Activated CD4-positive, alpha-beta T cell treated with anti-CD3 and anti-CD28 coated beads, Interleukin-2, amount 50 U/mL, for 4 hours (primary cell): ENCODE measurements at regions not wholly inside any gene's neighbourhood (a gene's known extent, or its start where the extent isn't known, plus 50 kb on each side); places are given as distances from the start of the nearest gene placed in this dataset.
"Not testable (repeated sequence)": the region's sequence is repeated elsewhere in the genome, so short reads cannot be mapped to it uniquely, and the experiment has no call there.

ENCODE experiments used
- DNase-seq, 2 experiments: peaks; one replicate each; pipeline ENCODE4 v3.0.0-alpha.2; 2020

DNA sequence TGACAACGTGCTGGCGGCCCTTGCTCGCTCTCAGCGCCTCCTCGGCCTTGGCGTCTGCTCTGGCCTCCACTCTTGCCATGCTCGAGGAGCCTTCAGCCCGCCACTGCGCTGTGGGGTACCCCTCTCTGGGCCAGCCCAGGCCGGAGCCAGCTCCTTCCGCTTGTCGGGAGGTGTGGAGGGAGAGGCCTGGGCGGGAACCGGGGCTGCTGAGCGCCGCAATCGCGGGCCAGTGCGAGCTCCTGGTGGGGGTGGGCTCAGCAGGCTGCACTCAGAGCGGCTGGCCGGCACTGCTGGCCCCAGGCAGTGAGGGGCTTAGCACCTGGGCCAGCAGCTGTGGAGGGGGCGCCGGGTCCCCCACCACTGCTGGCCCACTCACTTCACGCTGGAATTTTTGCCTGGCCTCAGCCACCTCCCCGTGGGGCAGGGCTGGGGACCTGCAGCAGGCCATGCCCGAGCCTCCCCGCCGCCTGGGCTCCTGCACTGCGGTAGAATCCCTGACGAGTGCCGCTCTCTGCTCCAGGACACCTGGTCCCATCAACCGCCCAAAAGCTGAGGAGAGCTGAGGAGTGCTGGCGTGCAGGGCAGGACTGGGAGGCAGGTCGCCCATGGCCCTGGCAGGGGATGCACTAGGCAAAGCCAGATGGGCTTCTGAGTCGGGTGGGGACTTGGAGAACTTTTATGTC, 372.2 kb upstream of the NRG3 start:
- DNase-seq = no peak

DNA sequence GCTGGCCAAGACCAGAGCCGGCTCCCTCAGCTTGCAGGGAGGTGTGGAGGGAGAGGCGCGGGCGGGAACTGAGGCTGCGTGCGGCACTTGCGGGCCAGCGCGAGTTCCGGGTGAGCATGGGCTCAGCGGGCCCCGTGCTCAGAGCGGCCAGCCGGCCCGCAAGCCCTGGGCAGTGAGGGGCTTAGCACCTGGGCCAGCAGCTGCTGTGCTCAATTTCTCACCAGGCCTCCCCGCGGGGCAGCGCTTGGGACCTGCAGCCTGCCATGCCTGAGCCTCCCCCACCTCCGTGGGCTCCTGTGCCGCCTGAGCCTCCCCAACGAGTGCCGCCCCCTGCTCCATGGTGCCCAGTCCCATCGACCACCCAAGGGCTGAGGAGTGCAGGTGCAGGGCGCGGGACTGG, 369.2 kb upstream of the NRG3 start:
- not testable (repeated sequence) for DNase-seq

DNA sequence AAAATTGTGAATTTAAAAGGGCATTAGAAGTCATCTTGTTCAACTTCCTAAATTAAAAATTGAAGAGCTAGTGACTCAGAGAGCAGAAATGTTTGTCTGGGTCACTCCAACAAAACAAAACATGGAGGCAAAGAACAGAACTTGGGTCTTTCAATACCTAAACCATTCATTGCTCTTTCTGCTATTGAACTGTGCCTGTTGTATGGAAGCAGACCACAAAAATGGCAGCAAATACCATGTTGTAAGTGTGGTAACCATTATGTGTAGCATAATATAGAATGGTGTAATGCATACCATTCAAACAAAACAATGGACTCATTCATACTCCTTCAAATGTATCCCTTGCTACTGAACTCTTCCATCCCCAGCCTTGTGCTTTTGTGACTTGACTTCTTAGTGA, 360.2 kb upstream of the NRG3 start:
- no peak for DNase-seq

DNA sequence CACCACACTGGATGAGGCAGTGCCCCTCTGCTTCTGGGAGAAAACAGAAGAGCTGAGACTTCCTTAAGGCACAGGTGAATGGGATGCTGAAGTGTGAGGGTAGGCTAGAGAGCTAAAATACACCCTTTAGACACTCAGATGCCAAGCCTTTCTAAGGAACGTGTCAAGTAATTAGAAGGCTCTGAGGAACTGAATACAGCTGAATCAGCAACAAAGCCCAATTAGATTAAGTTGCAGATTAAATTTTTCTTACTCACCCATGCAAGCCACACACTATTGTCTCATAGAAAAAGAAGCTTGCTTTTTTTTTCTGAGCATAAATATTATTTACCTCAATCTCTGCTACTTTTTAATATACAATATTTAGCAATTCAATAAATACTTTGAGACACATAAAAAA, 354.3 kb upstream of the NRG3 start:
- DNase-seq = no peak

DNA sequence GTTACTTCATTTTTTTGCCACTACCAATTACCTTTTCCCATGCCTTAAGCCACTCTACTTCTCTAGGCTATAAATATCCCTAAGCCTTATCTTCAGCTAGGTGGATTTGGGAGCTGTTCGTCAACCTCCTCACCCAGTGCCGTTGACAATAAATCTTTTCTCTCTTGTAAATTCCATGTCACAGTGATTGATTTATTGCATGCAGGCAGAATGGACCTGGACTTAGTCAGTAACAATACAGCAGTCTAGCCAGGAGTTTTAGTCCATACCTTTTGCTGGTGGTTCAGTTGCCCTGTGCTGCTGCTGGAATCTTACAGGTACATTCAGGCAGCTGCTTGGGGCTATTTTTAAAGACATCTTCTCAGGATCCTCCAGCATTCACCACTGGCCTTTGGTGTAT, 350.5 kb upstream of the NRG3 start:
- no peak for DNase-seq

DNA sequence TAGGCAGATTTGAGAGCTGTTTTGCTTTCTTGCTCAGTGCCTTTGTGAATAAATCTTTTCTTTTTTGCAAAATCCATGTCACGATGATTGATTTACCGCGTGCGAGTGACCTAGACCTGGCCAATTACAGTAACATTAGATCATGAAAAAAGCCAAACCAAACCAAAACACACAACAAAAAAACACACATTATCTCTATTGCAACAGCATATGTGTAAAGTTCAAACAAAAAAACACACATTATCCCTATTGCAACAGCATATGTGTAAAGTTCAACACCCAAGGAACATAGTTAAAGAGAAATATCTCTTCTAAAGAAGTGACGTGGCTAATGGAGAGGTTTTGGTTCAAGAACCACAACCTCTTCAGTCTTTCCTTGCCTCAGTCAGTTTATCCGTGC, 342.6 kb upstream of the NRG3 start:
- DNase-seq = no peak

DNA sequence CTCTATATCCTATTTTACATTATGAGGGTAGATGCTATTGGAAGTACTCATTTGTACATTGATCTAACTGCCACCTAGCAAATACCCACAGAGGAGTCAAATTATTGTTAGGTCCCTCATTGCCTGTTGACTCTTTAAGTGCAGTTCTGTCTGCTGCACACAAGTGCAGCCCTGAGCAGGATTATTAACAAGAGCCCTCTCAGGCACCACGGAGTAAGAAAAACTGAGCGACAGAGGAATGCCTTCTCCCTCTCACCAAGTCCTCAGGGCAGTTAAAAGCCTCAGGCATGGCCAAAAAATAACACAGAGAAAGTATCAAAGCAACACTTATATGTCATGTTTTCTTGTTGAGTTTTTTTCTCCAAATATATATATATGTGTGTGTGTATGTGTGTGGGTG, 340.0 kb upstream of the NRG3 start:
- no peak for DNase-seq

DNA sequence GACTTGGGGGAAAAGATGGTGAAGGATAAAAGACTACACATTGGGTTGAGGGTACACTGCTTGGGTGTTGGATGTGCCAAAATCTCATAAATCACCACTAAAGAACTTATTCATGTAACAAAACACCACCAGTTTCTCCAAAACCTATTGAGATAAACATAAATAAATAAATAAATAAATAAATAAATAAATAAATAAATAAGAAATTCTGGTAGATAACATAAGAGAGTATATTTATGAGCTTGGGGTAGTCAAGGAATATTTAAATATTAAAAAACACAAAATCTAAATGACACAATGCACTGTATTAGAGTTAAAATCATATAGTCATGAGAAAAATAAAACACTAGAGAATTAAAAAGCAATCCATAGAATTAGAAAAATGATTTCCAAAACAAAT, 333.5 kb upstream of the NRG3 start:
- no peak for DNase-seq

DNA sequence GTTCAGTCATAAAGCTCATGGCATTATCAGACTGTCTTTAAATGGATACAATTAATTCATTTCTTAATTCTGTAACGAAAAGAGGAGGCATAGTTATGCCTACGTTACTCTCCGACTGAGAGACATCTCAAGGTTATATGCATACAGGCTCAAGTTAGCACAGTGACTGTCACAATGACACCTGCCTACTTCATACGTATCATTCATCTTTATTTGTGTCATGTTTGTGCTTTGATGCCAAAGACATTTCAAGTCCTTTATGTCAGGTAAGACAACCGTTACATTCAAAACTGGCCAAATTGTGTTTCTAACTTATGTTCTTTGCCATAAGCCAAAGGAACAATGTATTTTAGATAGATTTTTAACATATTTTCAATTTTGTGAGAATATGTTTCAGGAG, 328.8 kb upstream of the NRG3 start:
- no peak for DNase-seq

DNA sequence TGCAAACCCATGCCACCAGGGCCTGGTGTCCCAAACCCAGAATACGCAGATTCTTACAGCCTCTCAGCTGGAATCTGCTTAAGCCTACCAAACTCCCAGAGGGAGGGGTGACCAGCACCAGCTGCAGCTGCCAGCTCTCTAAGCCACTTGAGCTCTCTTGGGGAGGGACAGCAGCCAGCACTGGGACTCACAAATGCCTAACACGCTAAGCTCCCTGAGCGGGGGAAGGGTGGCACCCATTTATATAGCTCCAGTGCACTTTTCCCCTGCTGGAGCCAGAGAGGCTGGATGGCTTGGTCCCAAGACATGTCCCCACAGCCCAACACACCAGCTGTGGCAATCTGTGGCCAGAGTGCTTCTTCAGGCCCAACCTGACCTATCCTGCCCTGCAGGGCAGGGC, 326.8 kb upstream of the NRG3 start:
- no peak for DNase-seq

DNA sequence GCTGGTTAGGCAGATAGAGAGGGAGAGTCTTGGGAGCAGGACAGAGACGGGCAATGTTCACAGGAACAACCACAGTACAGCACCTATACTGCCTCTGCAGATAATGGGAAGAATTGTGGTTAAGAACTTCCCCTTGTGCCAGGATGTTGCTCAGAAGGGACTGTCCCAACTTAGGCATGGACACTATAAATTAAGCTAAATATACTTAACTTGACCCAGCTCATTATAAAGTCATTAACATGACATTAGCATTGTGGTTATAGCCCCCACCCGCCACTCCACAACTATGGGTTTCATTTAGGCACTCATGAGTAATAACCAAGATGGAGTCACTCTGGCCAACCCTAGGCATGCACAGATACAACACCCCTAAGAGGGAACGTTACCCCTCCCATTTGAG, 310.9 kb upstream of the NRG3 start:
- no peak for DNase-seq

DNA sequence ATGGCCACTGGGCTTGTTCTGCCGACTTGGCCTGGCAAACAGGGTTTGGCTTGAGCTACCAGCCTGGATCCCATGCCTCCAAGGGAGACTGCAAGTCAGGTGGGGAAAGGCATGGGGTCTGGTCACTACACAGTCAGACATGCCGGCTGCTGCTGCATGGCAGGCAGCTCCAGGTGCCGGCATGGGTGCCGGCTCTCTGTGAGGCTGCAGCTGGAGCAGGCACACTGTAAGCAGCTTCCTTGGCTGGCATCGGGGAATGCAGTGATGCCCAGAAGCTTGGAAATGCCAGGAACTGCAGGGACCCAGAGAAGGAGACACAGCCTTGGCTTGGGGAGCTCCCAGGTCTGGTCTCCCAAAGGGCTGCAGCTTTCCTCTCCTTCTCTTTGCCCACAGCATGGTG, 305.5 kb upstream of the NRG3 start:
- DNase-seq = no peak

DNA sequence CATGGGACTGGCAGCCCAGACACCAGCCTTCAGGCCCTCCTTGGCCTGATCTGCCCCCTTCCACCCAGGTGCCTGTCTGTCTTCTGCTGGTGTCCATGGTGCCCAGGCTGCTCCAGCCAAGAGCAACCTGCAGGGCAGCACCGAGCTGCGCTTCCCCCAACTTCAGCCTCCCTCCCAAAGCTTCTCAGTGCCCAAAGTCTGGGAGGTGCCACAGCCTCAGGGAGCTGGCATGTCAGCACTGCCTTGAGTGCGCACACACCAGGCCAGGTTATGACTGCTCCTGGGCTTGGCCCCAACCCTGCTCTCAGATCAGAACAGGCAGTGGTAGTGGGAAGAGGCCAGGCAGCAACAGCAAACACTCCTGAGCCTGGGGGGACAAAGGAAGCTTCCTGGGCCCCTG, 304.6 kb upstream of the NRG3 start:
- DNase-seq = no peak

DNA sequence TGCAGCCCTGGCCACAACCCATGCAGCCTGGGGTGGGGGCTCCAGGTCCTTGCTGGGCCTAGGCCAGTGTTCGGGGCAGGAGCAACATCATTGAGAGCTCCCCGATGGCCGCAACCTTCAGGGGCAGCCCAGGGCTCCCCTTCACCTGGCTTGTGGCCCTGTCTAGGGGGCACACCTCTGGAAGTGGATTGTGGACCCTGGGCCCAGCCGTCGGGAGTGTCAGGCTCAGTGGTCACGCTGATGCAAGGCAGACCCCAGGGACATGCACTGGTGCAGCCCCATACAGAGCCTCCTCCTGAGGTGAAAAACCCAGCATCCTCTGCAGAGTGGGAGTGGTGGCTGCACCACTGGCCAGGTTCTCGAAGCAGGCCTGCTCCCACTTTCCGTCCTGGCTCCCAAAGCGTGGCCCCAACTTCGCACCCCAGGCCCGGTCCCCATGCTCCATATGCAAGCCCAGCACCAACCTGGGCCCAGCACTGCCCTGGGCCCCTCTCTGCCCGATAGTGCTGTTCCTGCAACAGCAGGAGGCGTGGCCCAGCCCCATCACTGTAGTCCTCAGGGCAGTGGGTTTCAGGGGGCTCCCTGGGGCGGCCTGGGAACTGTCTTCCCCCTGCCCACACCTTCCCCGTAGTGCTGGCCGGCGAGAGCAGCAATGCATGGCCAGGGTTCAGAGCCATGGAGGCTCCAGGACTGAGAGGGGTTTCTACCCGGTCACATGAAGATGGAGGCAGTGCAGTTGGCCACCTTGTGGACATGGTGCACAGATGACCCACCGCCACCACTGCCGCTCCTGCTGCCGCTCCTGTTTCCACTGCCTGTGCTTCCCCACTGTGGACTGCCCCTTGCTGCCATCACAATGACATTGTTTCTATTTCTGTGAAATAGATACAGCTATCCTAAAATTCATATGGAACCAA, 303.9 kb upstream of the NRG3 start:
- DNase-seq = no peak

DNA sequence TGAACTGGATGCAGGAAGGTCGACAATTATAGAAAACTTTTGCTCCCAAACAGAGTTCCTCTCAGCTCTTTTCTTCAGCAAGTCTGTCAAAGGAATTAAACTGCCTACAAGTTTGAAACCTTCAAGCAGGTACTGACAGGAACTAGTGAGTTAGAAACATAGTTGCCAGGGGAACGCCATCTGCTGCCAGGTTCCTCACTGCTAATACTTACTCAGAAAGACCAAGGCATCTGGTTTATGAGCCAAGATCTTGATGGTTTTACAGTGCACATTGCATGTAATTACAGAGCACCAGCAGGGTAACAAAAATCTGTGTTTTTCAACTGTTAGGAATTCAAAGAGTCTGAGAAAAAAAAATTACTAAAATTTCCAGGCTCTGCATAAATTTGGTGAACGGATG, 300.0 kb upstream of the NRG3 start:
- no peak for DNase-seq

DNA sequence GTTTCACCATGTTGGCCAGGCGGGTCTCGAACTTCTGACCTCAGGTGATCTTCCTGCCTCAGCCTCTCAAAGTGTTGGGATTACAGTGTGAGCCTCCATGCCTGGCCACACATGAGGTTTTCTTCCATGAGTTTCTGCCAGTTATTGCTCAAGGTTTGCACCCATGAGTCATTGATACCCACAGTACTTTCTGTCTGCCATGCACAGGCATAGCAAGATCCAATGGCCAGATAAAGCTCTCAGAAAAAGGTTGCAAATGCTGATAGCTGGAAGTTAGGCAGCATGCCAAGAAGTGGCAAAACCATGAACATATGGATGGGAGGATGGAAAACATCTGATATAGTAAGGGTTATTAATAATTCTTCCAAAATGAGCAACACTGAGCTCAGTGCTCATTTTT, 298.7 kb upstream of the NRG3 start:
- DNase-seq = no peak

DNA sequence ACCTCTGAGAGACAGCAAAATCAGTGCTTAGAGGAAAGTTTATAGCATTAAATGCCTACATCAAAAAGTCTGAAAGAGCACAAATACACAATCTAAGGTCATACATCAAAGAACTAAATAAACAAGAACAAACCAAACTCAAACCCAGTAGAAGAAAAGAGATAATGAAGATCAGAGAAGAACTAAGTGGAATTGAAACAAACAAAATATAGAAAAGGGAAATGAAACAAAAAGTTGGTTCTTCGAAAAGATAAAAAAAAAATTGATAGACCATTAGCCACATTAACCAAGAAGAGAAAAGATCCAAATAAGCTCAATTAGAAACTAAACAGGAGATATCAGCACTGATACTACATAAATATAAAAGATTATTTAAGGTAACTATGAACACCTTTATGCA, 280.0 kb upstream of the NRG3 start:
- no peak for DNase-seq

DNA sequence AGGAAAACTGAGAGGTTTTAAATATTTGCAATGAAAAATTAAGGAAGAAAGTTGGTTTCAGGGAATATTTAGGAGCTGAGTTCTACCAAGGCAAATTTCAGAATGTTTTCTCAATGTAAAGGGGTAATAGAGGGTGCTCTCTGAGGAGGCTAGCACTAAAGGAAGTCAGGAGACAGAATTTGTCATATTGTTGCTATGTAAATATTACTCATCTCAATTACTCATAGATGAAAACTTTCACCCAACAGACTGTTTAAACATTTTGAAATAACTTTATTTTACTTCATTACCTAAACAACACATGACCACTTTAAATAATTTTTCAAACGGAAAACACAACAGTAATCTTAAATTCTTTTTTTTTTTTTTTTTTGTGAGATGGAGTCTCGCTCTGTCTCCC, 274.8 kb upstream of the NRG3 start:
- no peak for DNase-seq

DNA sequence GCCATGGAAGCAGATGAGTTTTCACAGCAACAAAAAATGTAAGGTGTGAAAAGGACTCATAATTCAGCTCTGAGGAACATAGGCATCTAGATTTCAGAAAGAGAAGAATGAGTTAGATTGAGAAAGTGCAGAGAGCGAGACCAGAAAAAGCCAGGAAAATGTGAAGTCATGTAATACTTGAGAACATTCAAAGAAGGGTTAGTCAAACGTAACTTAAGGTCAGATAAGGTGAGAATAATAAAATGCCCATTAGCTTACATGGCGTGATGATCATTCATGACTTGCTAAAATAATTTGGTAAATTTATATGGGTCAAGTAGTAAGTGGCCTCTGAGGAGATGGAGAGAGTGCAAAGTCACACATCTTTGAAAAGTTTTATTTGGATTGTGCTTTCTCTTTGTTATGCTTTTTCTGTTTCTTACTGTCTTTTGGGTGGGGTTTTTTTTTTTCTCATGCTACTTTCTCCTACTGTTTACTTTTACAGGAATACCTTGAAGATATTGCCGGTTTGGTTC, 271.8 kb upstream of the NRG3 start:
- no peak for DNase-seq

DNA sequence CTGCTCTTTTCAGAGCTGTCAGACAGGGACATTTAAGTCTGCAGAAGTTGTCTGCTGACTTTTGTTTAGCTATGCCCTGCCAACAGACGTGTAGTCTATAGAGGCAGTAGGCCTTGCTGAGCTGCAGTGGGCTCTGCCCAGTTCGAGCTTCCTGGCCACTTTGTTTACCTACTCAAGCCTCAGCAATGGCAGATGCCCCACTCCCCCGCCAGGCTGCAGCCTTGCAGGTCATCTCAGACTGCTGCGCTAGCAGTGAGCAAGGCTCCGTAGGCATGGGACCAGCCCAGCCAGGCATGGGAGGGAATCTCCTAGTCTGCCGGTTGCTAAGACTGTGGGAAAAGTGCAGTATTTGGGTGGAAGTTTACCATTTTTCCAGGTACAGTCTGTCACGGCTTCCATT, 230.5 kb upstream of the NRG3 start:
- DNase-seq = not testable (repeated sequence)

DNA sequence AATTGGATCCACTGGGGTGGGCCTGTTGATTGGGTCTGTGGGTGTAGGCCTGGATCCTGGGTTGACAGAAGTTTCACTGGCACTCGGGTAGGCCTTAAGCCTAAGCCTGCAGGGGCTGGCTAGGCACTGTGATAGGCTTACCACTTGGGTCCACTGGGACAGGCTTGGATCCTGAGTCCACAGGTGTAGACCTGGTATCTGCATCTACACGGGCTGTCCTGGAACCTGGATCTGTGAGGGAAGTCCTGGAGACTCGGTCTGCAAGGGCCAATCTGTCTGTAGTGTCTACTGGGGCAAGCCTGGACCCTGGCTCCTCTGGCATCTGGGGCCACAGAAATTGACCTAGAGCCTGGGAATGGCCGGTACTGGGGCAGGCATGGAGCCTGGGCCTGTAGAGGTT, 219.0 kb upstream of the NRG3 start:
- DNase-seq = no peak

DNA sequence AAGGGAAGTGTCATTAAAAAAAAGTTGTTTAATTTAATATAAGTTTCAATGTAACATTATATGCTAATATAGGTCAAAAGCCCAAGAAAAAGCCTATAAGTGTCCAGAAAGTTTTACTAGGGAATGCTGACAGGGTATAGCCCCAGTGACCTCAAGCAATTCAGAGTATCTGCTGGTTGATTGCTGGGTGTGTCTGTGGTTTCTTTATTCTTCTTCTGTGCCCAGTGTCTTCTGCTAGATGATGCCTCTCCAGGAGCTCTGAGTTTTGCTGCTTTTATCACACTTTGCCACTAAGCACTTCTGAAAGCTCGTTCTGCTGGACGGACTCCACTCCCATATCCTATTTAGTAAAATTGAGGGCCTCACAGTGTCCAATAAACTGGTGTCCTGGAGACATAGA, 212.2 kb upstream of the NRG3 start:
- DNase-seq = no peak

DNA sequence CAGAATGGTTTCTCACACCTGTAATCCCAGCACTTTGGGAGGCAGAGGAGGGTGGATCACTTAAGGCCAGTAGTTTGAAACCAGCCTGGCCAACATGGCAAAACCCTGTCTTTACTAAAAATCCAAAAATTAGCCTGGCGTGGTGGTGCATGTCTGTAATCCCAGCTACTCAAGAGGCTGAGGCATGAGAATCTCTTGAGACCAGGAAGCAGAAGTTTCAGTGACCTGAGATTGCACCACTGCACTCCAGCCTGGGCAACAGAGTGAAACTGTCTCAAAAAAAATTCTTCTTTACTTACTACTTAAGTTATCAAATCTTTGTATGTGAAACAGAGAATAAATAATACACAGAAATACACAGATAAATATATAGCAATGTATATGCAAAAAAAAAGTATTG, 210.2 kb upstream of the NRG3 start:
- DNase-seq = not testable (repeated sequence)

DNA sequence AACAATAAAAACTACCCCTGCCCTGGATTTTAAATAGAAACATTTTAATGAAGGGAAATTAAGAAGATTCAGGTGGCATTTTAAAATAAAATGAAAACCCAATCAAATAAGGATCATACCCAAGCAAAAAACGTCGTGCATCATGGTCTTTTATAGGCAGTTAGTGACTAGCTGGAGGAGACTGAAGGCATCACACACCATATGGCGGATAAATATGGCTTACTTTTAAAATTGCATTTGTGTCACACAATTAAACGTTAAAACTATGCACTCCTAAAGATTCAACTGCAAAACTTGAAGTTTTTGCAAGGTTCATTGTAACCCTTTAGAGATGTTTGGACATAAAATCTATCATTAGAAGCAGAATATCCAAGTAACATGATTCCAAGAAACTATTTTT, 200.1 kb upstream of the NRG3 start:
- no peak for DNase-seq
